Stromal cell of bone marrow (primary cell): ENCODE measurements at regions not wholly inside any gene's neighbourhood (a gene's known extent, or its start where the extent isn't known, plus 50 kb on each side); places are given as distances from the start of the nearest gene placed in this dataset.

Experiments
- DNase-seq: peaks from one replicate; pipeline ENCODE4 v3.0.0-alpha.2; 2012; ENCODE audit warnings: low read depth

DNA sequence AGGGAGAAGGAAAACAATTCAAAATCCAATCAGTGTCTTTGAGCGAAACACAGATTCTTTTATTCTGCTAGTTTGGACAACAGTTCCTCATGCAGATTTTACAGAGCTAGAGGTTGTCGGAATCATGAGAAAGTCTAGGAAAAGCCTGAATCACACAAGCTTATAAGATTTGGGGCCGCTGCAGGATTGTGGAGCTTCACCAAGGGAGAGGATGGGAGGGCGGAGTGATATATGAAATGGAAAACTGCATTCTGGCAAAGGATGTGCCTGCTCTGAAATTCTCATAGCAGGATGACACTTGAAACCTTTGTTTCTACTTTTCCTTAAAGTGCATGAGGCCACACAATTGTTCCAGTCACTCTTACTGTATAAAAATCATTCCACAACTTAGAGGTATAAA is 134.3 kb downstream of the OR2K2 start:
- no peak for DNase-seq

- no peak for DNase-seq
These were observed 136.9 kb downstream of the OR2K2 start for GRCh38 chr9:111193095-111193494.

DNA sequence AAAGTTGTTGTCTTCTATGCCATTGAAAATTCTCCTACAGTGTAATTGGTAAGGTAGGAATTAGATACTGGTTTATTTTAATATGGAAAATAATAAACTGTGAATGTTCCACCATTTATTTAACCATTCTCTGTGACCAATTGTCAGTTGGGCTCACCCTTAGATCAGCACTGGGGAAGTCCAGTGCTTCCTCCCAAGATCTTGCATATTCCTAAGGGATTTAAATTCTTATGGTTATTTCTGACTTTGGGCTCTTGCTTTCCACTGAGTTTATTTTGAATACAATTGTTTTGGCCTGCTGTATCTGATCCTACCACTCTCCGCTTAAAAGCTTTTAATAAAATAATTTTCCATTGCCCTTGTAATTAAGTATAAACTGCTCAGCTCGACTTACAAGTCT is 137.4 kb downstream of the OR2K2 start:
- no peak for DNase-seq

DNA sequence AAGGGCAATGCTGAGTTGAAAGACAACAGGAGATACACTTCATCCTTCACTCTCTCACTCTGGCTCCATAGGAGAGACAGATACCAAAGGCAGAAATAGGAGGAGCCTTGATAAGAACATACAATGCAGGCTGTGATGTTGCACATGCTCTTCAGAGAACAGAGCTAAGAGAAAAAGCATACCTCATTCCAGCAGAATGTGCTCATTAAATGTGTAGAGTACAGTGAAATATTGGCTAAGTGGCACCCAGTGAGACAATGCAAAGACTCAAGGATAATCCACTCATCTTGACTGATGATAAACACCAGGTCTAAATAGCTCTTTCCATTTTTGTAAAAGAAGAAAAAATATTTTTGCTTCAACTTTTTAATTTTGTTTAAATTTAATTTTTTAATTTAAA is 139.7 kb downstream of the OR2K2 start:
- no peak for DNase-seq

GRCh38 chr9:111187376-111187775 is 142.6 kb downstream of the OR2K2 start:
- no peak for DNase-seq

GRCh38 chr9:111186021-111186530 is 143.9 kb downstream of the OR2K2 start:
- no peak for DNase-seq

GRCh38 chr9:111180811-111181210 is 142.5 kb upstream of the LPAR1 start:
- no peak for DNase-seq

DNA sequence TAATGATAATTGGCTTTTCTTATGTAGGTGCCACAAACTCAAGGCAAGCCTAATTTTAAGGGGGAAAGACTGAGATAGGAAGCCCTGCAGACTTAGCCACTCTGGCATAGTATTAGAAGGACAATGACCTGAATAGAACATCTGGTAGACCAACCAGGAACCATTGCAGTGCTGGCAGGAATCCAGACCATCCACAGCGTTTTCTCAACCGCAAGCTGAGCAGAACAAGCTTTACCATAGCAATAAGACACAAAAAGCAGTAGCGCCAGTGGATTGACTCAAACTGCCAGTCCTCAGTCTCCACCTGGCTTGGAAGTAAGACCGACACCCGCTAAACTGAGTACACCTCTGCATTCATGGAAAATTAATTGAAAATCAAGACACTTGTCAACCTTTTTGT is 141.3 kb upstream of the LPAR1 start:
- no peak for DNase-seq

- DNase-seq: peak; percentile 95
These were observed 140.2 kb upstream of the LPAR1 start for GRCh38 chr9:111178331-111179055.

DNA sequence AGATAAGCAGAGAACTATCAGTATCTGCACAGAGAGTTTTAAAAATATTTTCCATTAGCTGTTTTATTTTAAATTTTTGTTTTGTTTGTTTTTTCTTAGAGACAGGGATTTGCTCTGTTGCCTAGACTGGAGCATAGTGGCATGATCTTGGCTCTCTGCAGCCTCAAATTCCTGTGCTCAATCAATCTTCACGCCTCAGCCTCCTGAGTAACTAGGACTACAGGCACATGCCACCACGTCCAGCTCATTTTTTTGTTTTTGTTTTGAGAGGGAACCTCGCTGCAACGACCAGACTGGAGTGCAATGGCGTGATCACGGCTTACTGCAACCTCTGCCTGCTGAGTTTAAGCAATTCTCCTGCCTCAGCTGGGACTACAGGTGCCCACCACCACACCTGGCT is 138.2 kb upstream of the LPAR1 start:
- no peak for DNase-seq

DNA sequence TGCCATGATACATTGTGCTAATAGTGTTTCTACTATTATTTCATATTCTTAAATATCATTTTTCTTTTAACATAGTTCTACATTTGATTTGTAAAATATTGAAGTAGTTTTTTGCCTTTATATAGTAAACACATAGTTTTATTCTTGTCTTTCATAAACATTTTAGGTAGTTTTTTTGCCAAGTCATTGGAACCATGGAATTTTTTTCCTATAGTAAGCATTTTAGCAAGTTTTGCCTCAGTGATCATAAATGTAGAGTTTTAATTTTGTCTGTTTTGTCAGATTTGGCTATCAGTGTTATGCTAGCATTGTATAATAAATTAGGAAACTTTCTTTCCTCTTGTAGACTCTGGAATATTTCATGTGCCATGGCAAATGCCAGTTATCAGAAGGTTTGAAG is 137.1 kb upstream of the LPAR1 start:
- DNase-seq: no peak

- no peak for DNase-seq
These were observed 129.1 kb upstream of the LPAR1 start for GRCh38 chr9:111167341-111167740.

GRCh38 chr9:111163716-111164389 is 125.6 kb upstream of the LPAR1 start:
- DNase-seq: no peak

- DNase-seq: no peak
These were observed 123.8 kb upstream of the LPAR1 start for GRCh38 chr9:111162026-111162425.

DNA sequence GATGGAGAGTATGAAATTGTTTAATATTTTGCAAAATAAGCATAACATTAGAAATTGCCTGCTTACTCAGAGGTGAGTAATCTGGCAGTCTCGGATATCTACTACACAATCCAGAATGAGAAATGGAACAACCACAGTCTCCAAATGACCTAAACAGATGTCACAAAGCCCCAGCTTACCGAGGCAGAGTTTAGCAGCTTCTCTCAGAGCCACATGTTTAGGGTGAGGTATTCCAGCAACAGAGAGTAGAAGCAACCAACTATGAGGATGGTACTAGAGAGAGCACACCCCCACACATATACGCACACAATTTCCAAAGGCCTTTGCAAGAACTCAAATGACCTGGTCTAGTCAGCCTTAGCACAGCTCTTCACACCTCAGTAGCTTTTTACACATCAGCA is 122.7 kb upstream of the LPAR1 start:
- peak; percentile 87 for DNase-seq

- DNase-seq: no peak
These were observed 120.7 kb upstream of the LPAR1 start for GRCh38 chr9:111158999-111159398.

DNA sequence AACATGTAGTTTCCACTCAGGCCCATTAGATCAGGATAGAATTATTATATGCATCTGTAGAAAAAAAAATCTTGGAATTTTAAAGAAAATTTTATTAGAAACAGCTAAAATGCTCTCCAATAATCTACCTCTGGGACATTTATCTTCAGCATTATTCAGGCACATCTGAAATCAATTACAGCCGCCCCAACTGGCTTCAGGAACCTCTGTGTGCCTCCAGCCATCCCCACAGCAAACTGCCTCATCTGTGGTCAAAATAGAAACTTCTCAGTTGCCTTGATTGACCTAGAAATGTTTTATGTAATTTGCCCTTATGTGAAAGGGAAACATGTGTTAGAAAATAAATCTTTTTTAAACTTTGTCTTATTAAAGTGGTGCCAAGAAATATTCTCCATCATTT is 120.1 kb upstream of the LPAR1 start:
- DNase-seq: peak; percentile 67

DNA sequence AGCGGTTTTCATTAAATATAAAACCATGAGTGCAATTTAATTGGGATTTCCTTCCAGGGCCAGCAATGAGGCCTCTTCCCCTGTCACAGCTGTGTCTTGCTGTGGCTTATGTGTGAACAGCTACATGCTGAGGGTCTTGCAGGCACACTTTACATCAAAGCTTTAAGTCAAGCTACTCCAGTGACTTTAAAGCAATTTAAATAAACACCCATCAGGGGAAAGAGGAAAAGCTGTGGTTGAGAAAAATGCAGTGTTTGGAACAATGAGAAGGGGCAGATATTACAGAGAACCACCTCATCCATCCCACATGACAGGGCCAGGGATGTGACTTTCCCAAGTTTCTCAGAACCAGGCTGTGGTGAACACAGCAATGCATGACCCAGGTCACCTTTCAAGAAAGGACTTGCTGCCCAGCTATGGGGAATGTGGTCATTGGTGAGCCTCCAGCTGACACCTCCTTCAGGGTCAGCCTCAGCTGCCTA is 115.9 kb upstream of the LPAR1 start:
- DNase-seq: no peak

GRCh38 chr9:111152614-111153406 is 114.5 kb upstream of the LPAR1 start:
- no peak for DNase-seq

- no peak for DNase-seq
These were observed 113.3 kb upstream of the LPAR1 start for GRCh38 chr9:111151537-111151936.

DNA sequence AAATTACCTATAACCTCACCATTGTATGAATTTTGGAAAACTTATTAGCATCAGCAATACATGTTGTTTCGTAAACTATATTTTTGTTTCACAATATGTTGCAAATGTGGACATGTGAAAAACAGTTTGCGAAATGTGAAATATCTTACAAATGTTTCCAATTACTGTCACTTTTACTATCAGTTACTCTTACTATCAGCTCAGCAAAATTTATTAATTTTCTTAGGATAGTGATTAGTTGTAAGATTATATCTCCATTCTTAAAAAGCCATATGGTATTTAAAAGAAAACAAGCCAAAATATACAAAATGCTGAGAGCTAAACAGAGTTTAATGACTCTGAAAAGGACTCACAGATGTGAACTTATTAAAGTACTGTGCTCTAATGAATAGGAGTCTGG is 111.9 kb upstream of the LPAR1 start:
- DNase-seq: no peak

DNA sequence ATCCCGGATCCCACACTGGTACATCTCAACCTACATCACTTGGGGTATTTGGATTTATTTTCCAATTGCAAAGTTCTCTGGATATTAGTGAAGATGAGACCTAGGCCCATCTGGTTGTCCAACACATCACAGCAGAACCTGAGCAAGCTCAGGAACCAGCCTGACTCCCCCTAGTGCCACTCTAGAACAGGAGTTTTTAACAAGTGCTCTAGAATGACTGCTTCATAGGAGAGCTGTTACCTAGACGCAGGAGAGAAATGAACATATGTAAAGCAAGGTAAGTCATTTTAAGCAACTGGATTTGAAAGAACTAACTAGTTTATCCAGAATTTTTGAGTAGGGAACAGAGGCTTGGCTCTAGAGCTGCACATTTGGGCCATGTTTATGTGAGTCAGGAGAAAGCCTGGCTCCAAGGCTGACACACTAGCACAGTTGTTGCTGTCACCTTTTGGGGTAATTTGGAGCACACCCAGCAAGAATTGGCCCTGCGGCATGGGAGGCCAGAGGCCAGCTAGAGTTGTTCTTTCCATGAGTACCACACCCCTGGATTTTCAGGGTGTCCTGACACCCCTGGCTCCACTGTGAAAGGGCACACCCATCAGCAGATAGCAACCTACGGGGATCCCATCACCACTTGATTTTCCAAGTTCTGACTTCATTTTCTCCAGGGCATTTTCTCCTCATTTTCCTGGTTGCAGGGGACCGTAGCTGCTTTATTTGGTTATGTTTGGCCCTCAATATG is 110.9 kb upstream of the LPAR1 start:
- DNase-seq: no peak
